ENCODE measurements at regions not wholly inside any gene's neighbourhood (a gene's known extent, or its start where the extent isn't known, plus 50 kb on each side); places are given as distances from the start of the nearest gene placed in this dataset.

- Histone ChIP-seq H2AFZ (ENCODE audit: low read depth, low read length) (no peak overlapping the region), H3K9me1 (ENCODE audit: control insufficient read depth, insufficient read depth, low read length) (no peaks in the 10 kb centered on the region), H3K9me3 (replicated peaks; ENCODE audit: control insufficient read depth, insufficient read depth, low read depth, low read length) (no peaks in the 10 kb centered on the region), H3K27ac (ENCODE audit: extremely low read depth, low read depth, low read length) (no peak overlapping the region), H3K4me3 (no peak overlapping the region), H3K79me2 (ENCODE audit: control insufficient read depth, insufficient read depth, low read length) (no peaks in the 10 kb centered on the region), H3K4me1 (replicated peaks in 1 of 2; ENCODE audit: control insufficient read depth in 2 of 2, insufficient read depth in 2 of 2, low read length in 2 of 2) (no peaks in the 10 kb centered on the region), H3K4me2 (ENCODE audit: insufficient read depth, low read length) (no peak overlapping the region), H3K36me3 (ENCODE audit: control insufficient read depth, insufficient read depth, low read length) (no peaks in the 10 kb centered on the region), H3K9ac (ENCODE audit: insufficient read depth in 1 of 2, low read depth in 2 of 2, low read length in 2 of 2) (no peak overlapping the region), H3K27me3 (ENCODE audit: control insufficient read depth in 2 of 2, insufficient read depth in 2 of 2, low read length in 2 of 2) (no peaks in the 10 kb centered on the region), H4K20me1 (replicated peaks; ENCODE audit: control insufficient read depth, insufficient read depth, low read length) (no peaks in the 10 kb centered on the region)
- ATAC-seq (no peak), FAIRE-seq (no peak), DNase-seq (ENCODE audit: extremely low read depth in 1 of 4, low spot score in 3 of 4) (no peak)
- in situ Hi-C loops (cut with MboI): no loop called here
- intact Hi-C loops (cut with micrococcal nuclease): no loop called here
- 0% methylated on average over 2 of the region's 2 CpGs for WGBS (ENCODE audit: insufficient coverage, low coverage, missing lambda C conversion rate)
- CTCF ChIA-PET (ENCODE audit: low intra/inter-chr PET ratio): no interaction called here
- BruUV-seq (replicated peaks): no TSS peak
- POLR2A ChIA-PET: no interaction called here
- TF ChIP-seq NFXL1 (CRISPR knock-in tag; IDR thresholded peaks at IDR 0.05): no peak
- no peak for TF ChIP-seq SREBF1 (IDR thresholded peaks at IDR 0.05; ENCODE audit: borderline replicate concordance, low read depth, low read length)
- TF ChIP-seq POLR3A (IDR thresholded peaks at IDR 0.05; ENCODE audit: borderline replicate concordance, extremely low read depth, insufficient read depth, insufficient read length): no peak
- TF ChIP-seq KHSRP (IDR thresholded peaks at IDR 0.05): no peak
- no peak for TF ChIP-seq TCFL5 (CRISPR knock-in tag; conservative IDR thresholded peaks at IDR 0.05)
- no peak for TF ChIP-seq TAF1 (IDR thresholded peaks at IDR 0.05; ENCODE audit: control insufficient read depth, extremely low read depth, insufficient read depth, low read length, severe bottlenecking)
- no peak for TF ChIP-seq ESRRA (IDR thresholded peaks at IDR 0.05; ENCODE audit: borderline replicate concordance, low read depth)
- TF ChIP-seq MCM5 (IDR thresholded peaks at IDR 0.05; ENCODE audit: low read depth): no peak
- no peak for TF ChIP-seq TCF7L2 (IDR thresholded peaks at IDR 0.05; ENCODE audit: low read depth, low read length)
- no peak for TF ChIP-seq KDM2B (CRISPR knock-in tag; IDR thresholded peaks at IDR 0.05)
- no peak for TF ChIP-seq MTA3 (IDR thresholded peaks at IDR 0.05; ENCODE audit: borderline replicate concordance)
- TF ChIP-seq E2F3 (CRISPR knock-in tag; IDR thresholded peaks at IDR 0.05): no peak
- TF ChIP-seq RB1 (IDR thresholded peaks at IDR 0.05; ENCODE audit: low read depth): no peak
- no peak for TF ChIP-seq ZNF507 (tag; conservative IDR thresholded peaks at IDR 0.05)
- TF ChIP-seq ZNF354B (CRISPR knock-in tag; IDR thresholded peaks at IDR 0.05): no peak
- TF ChIP-seq, protein P1, sequence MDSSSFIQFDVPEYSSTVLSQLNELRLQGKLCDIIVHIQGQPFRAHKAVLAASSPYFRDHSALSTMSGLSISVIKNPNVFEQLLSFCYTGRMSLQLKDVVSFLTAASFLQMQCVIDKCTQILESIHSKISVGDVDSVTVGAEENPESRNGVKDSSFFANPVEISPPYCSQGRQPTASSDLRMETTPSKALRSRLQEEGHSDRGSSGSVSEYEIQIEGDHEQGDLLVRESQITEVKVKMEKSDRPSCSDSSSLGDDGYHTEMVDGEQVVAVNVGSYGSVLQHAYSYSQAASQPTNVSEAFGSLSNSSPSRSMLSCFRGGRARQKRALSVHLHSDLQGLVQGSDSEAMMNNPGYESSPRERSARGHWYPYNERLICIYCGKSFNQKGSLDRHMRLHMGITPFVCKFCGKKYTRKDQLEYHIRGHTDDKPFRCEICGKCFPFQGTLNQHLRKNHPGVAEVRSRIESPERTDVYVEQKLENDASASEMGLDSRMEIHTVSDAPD (CRISPR knock-in tag; IDR thresholded peaks at IDR 0.05): no peak
- no peak for TF ChIP-seq NCOA6 (IDR thresholded peaks at IDR 0.05)
- TF ChIP-seq EHMT2 (IDR thresholded peaks at IDR 0.05): no peak
- TF ChIP-seq BRD9 (IDR thresholded peaks at IDR 0.05; ENCODE audit: low read depth, partially characterized antibody): no peak
These were observed 182.6 kb upstream of the C9orf72 start for GRCh38 chr9:27755846-27756245.

Measured in K562 (cell line).